MCF 10A (cell line): ENCODE measurements at regions not wholly inside any gene's neighbourhood (a gene's known extent, or its start where the extent isn't known, plus 50 kb on each side); places are given as distances from the start of the nearest gene placed in this dataset.

Experiments used
- BruUV-seq: library from RNA; stranded (reverse); fragments of 400-500 nt; replicated peaks from 2 replicates; lab custom pipeline; 2021; lab: Mats Ljungman, UMichigan
- CTCF ChIA-PET: fragments of 300-600 bp; sonication (Branson Sonifier 250); formaldehyde crosslinking; extraction: SDS; loops from one replicate; lab custom pipeline; 2021; ENCODE audit warnings: antibody characterized with exemption, inconsistent platforms; lab: Yijun Ruan, JAX
- POLR2A ChIA-PET: fragments of 300-600, 350-650 bp; sonication (Branson Sonifier 250); formaldehyde crosslinking; extraction: SDS; loops from one replicate; lab custom pipeline; 2020; ENCODE audit warnings: antibody characterized with exemption, inconsistent platforms; lab: Yijun Ruan, JAX
- DNase-seq: peaks from one replicate; pipeline ENCODE4 v3.0.0-alpha.2; 2018; ENCODE audit not compliant: unreplicated experiment
- H3K27ac Mint-ChIP-seq: one replicate; pipeline ENCODE4 v1.8.0; 2022; ENCODE audit warnings: mild to moderate bottlenecking, low read depth, mixed read lengths; ENCODE audit not compliant: unreplicated experiment
- H3K27me3 Mint-ChIP-seq: one replicate; pipeline ENCODE4 v1.8.0; 2022; ENCODE audit warnings: mixed read lengths; ENCODE audit not compliant: insufficient read depth, unreplicated experiment
- H3K36me3 Mint-ChIP-seq: one replicate; pipeline ENCODE4 v1.8.0; 2022; ENCODE audit warnings: mild to moderate bottlenecking, moderate library complexity, mixed read lengths; ENCODE audit not compliant: insufficient read depth, unreplicated experiment
- H3K4me1 Mint-ChIP-seq: one replicate; pipeline ENCODE4 v1.8.0; 2022; ENCODE audit warnings: mixed read lengths; ENCODE audit not compliant: insufficient read depth, unreplicated experiment
- H3K4me3 Mint-ChIP-seq: one replicate; pipeline ENCODE4 v1.8.0; 2022; ENCODE audit warnings: mild to moderate bottlenecking, moderate library complexity, mixed read lengths; ENCODE audit not compliant: unreplicated experiment
- H3K9me3 Mint-ChIP-seq: one replicate; pipeline ENCODE4 v1.8.0; 2022; ENCODE audit warnings: mixed read lengths; ENCODE audit not compliant: unreplicated experiment
- CTCF ChIP-seq: fragments of 200-600 bp; IDR thresholded peaks from one replicate; pipeline ENCODE4 v1.8.0; 2022; ENCODE audit warnings: antibody characterized with exemption, mild to moderate bottlenecking; ENCODE audit not compliant: unreplicated experiment
- intact Hi-C: fragments of 100-400 bp; cut with micrococcal nuclease; formaldehyde crosslinking; loops from 2 replicates; pipeline ENCODE4 v1.14.1; 2022

- intact Hi-C loops: no loop called here
- Mint-ChIP-seq H3K36me3 (no peaks in the 10 kb centered on the region), H3K4me3 (no peak overlapping the region), H3K27me3 (no peaks in the 10 kb centered on the region), H3K4me1 (no peaks in the 10 kb centered on the region), H3K9me3 (no peaks in the 10 kb centered on the region), H3K27ac (no peak overlapping the region)
- ChIA-PET CTCF (interaction anchor here (0.7 kb wide), 1 partner anchor 17 kb away, joined by 4 read pairs; no protein-coding TSS in a partner anchor), POLR2A (no interaction called here)
- no peak for TF ChIP-seq CTCF
- BruUV-seq: no TSS peak
- DNase-seq: peak; percentile 7
Observed at GRCh38 chr3:161838021-161838420, 341.4 kb downstream of the OTOL1 start.

GRCh38 chr3:161848376-161848775 lies 351.8 kb downstream of the OTOL1 start:
- ChIA-PET POLR2A (no interaction called here), CTCF (interaction anchor here (0.6 to 0.7 kb wide), 2 partner anchors 16 to 30 kb away, joined by 3 read pairs; no protein-coding TSS in a partner anchor)
- intact Hi-C loops: no loop called here
- DNase-seq: no peak
- no peak for TF ChIP-seq CTCF
- Mint-ChIP-seq H3K4me3 (no peak overlapping the region), H3K27ac (no peak overlapping the region), H3K27me3 (no peaks in the 10 kb centered on the region), H3K4me1 (no peaks in the 10 kb centered on the region), H3K9me3 (no peaks in the 10 kb centered on the region), H3K36me3 (no peaks in the 10 kb centered on the region)
- BruUV-seq: no TSS peak

GRCh38 chr3:161851941-161852566 lies 355.4 kb downstream of the OTOL1 start:
- intact Hi-C loops: loop anchor here (1.0 to 10.0 kb wide), 4 partner anchors 293 to 1639 kb away; no protein-coding TSS in a partner anchor
- CTCF ChIA-PET: interaction anchor here (0.6 to 1.0 kb wide), 12 partner anchors 8 to 1191 kb away, joined by 3 to 7 read pairs (median 3); no protein-coding TSS in a partner anchor

More at GRCh38 chr3:161851941-161852566, 355.4 kb downstream of the OTOL1 start:
- Mint-ChIP-seq H3K9me3 (no peaks in the 10 kb centered on the region), H3K27ac (no peak overlapping the region), H3K27me3 (no peaks in the 10 kb centered on the region), H3K36me3 (no peaks in the 10 kb centered on the region), H3K4me1 (no peaks in the 10 kb centered on the region), H3K4me3 (no peak overlapping the region)
- DNase-seq: peak; percentile 73
- peak; percentile 91 for TF ChIP-seq CTCF
- BruUV-seq: no TSS peak
- POLR2A ChIA-PET: no interaction called here
